GM19025 (cell line): ENCODE measurements at regions not wholly inside any gene's neighbourhood (a gene's known extent, or its start where the extent isn't known, plus 50 kb on each side); places are given as distances from the start of the nearest gene placed in this dataset.
A peak's percentile ranks its signal among the peaks of the same experiment; 100 is the strongest.

Experiments
- ATAC-seq: cut with Tn5 transposase; IDR thresholded peaks from one replicate; pipeline ENCODE4 v1.9.1; 2021; ENCODE audit warnings: mild to moderate bottlenecking, low read depth, moderate library complexity; ENCODE audit not compliant: unreplicated experiment

- ATAC-seq = no peak
These were observed 223.2 kb downstream of the PRL start for GRCh38 chr6:22073516-22074198.

- ATAC-seq = no peak
These were observed 218.5 kb downstream of the PRL start for GRCh38 chr6:22078288-22078687.

- no peak for ATAC-seq
These were observed 217.9 kb downstream of the PRL start for GRCh38 chr6:22078802-22079545.

- no peak for ATAC-seq
These were observed 217.1 kb downstream of the PRL start for GRCh38 chr6:22079783-22080182.

GRCh38 chr6:22081709-22082108, 215.1 kb downstream of the PRL start:
- ATAC-seq = no peak

- no peak for ATAC-seq
These were observed 214.6 kb downstream of the PRL start for GRCh38 chr6:22082218-22082617.

GRCh38 chr6:22083119-22083518, 213.7 kb downstream of the PRL start:
- no peak for ATAC-seq

GRCh38 chr6:22087960-22088706, 208.7 kb downstream of the PRL start:
- no peak for ATAC-seq

- ATAC-seq = no peak
These were observed 205.3 kb downstream of the PRL start for GRCh38 chr6:22091424-22091948.

GRCh38 chr6:22095836-22096235, 201.0 kb downstream of the PRL start:
- no peak for ATAC-seq

- ATAC-seq = no peak
These were observed 198.2 kb downstream of the PRL start for GRCh38 chr6:22098601-22099031.

GRCh38 chr6:22099231-22099630, 197.6 kb downstream of the PRL start:
- no peak for ATAC-seq

- no peak for ATAC-seq
These were observed 196.9 kb downstream of the PRL start for GRCh38 chr6:22099923-22100322.

GRCh38 chr6:22101163-22101562, 195.7 kb downstream of the PRL start:
- ATAC-seq = no peak

- ATAC-seq = peak; percentile 75
These were observed 194.2 kb downstream of the PRL start for GRCh38 chr6:22102671-22103070.

- ATAC-seq = no peak
These were observed 190.4 kb downstream of the PRL start for GRCh38 chr6:22106451-22106850.

- no peak for ATAC-seq
These were observed 189.9 kb downstream of the PRL start for GRCh38 chr6:22106961-22107360.

GRCh38 chr6:22108199-22108598, 188.6 kb downstream of the PRL start:
- ATAC-seq = no peak

GRCh38 chr6:22110061-22110460, 186.8 kb downstream of the PRL start:
- no peak for ATAC-seq

- ATAC-seq = no peak
These were observed 184.4 kb downstream of the PRL start for GRCh38 chr6:22112461-22112860.
